HG02763 (cell line): ENCODE measurements at regions not wholly inside any gene's neighbourhood (a gene's known extent, or its start where the extent isn't known, plus 50 kb on each side); places are given as distances from the start of the nearest gene placed in this dataset.
"Not testable (repeated sequence)": the region's sequence is repeated elsewhere in the genome, so short reads cannot be mapped to it uniquely, and the experiment has no call there.

ENCODE experiments used
- ATAC-seq: cut with Tn5 transposase; IDR thresholded peaks from one replicate; pipeline ENCODE4 v1.9.1; 2021; ENCODE audit warnings: mild to moderate bottlenecking, moderate library complexity; ENCODE audit not compliant: unreplicated experiment

GRCh38 chr12:25341877-25342276 is 91.1 kb upstream of the KRAS start:
- ATAC-seq, result not testable (repeated sequence)

GRCh38 chr12:25337916-25338315 is 87.2 kb upstream of the KRAS start:
- no peak for ATAC-seq

DNA sequence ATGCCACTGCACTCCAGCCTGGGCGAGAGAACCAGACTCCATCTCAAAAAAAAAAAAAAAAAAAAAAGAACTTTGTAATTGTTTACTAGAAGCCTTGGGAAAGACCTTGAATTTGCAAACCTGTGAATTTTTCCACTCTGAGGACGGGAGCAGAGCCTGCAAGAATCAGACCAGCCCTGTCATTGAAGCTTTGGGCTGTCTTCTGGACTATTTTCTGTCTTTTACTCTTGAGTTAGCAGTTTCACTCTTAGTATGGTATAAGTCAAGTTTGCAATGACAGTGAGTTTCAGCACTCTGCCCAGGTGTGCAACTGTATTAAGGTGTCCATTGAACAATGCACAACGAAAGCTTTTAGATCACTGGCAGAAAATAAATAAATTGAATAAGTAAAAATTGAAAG is 81.4 kb upstream of the KRAS start:
- peak; percentile 80 for ATAC-seq

- no peak for ATAC-seq
These were observed 77.5 kb upstream of the KRAS start for GRCh38 chr12:25328072-25328712.

DNA sequence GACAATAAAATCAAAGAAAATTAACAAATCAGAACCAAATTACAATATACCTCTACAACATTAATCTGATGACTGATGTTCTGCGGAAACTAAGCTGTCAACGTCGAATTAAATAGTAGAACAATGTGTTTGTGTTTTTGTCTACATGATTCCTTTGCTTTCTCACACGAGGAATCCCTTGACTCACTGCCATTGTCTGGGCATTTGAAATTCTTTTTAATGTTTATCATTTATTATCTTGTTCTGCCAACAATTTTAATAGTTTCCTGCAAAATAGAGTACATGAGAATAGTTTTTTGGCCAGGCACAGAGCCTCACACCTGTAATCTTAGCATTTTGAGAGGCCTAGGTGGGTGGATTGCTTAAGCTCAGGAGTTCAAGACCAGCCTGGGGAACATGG is 76.6 kb upstream of the KRAS start:
- no peak for ATAC-seq

DNA sequence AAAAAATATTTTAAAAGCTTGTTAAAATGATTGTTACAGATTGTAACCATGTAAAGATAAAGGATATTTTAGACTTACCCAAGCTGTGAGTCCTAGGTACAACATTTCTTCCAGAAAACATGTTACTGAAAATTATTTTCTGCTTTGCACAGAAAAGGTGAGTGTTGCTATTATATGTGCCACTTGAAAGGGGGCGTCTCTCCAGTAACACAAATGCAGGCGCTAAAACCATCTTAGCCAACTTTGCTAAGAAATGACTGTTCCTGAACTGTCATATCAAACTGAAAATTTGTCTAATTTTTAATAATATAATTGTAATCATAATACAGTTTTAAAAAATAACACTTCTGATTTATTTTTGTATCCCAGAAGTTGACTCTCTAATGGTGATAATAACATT is 75.6 kb upstream of the KRAS start:
- ATAC-seq, result no peak

DNA sequence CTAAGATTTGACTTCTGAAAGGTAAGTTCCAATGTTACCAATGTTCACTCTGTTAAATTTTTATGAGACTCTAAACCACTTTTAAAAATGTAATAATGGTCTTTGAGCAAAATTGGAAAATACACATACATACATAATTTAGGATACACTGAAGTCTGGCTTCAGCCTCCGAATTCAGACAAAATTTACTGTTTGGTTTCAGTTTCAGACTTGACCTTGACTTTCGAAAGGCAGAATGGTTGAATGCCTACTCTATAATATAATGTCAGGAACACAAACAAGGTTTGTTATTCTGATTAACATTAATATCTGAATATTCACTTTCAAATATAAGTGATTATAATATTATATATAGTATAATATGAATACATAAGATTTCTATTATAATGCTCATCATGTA is 74.1 kb upstream of the KRAS start:
- no peak for ATAC-seq

DNA sequence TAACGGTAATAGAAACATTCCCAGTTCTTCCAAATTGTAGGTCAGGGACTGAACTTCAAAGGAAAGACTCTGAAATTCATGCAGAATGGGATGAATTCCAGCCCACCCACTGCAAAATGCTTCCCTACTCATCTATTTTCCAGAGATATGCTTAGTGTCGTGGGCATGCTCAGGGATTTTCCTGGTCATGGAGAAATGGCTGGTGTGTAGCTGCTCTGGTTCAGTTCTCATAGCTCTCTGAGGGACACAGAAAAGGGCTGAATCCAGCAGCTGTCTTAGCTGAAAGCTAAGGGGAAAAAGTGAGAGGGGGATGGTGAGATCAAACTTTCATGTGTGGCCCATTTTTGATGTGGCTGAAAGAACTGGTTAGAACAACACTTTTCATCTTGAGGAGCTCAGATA is 72.9 kb upstream of the KRAS start:
- ATAC-seq, result no peak

GRCh38 chr12:25322918-25323531 is 72.3 kb upstream of the KRAS start:
- ATAC-seq, result no peak

DNA sequence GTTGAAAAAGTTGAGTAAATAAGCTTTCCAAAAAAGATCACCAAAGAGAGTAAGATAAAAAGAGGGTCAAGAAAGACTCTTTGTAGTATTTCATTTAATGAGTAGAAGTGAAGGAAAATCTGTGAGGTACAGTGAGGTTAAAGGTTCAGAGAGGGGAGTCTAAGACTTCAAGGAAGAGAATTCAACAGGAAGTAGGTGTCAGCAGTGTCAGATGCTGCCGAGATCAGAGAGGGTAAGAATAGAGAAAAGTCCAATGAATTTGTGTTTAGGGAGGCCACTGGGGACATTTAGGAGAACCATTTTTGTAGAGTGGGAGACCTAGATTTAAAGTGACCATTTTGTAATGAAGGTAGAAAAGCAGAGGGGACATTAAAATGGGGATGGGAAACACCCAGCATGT is 71.6 kb upstream of the KRAS start:
- ATAC-seq, result no peak

GRCh38 chr12:25321772-25322171 is 71.0 kb upstream of the KRAS start:
- ATAC-seq, result no peak

GRCh38 chr12:25320123-25321006 is 69.6 kb upstream of the KRAS start:
- ATAC-seq, result peak; percentile 62

GRCh38 chr12:25319233-25319984 is 68.7 kb upstream of the KRAS start:
- ATAC-seq, result no peak

DNA sequence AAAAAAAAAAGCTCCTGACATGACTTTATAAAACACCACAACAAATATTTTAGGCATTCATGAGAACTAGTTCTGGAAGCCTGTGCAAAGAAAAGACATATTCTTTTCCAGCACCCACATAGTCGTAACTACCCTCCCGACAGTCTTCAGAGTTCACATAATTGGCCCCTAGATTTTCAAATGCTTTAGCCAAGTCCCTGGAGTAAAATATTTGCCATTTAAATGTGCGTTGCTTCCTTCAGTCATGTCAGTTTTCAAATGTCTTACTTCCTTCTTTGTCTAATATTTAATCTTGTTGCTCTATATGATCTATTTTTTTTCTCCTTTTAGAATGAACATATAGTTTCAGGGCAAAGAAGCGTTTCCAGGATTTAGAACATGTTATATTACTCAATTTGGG is 66.8 kb upstream of the KRAS start:
- ATAC-seq, result no peak

GRCh38 chr12:25315388-25315787 is 64.7 kb upstream of the KRAS start:
- no peak for ATAC-seq

- ATAC-seq, result not testable (repeated sequence)
These were observed 62.7 kb upstream of the KRAS start for GRCh38 chr12:25313266-25313990.

DNA sequence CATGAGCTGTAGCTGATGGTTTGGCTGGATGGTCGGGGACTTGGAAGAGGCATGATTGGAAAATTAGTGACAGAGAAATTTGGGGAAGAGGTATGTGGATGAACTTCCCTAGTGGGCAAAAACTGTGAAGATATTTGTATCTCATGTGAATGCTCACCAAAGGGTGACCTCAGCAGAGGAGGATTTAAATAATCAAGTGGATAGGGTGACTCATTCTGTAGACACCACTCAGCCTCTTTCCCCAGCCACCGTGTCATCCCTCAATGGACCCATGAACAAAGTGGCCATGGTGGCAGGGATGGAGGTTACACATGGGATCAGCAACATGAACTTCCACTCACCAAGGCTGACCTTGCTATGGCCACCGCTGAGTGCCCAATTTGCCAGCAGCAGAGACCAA is 60.8 kb upstream of the KRAS start:
- ATAC-seq, result no peak

DNA sequence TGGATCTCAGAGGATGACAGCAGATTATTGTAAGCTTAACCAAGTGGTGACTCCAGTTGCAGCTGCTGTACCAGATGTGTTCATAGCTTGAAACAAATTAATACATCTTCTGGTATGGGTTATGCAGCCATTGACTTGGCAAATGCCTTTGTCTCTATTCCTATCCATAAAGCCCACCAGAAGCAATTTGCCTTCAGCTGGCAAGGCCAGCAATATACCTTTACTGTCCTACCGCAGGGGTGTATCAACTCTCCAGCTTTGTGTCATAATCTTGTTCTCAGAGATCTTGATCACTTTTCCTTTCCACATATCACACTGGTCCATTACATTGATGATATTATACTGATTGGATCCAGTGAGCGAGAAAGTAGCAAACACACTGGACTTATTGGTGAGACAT is 59.3 kb upstream of the KRAS start:
- ATAC-seq, result not testable (repeated sequence)

GRCh38 chr12:25308756-25309155 is 58.0 kb upstream of the KRAS start:
- no peak for ATAC-seq

- no peak for ATAC-seq
These were observed 57.1 kb upstream of the KRAS start for GRCh38 chr12:25307818-25308217.

DNA sequence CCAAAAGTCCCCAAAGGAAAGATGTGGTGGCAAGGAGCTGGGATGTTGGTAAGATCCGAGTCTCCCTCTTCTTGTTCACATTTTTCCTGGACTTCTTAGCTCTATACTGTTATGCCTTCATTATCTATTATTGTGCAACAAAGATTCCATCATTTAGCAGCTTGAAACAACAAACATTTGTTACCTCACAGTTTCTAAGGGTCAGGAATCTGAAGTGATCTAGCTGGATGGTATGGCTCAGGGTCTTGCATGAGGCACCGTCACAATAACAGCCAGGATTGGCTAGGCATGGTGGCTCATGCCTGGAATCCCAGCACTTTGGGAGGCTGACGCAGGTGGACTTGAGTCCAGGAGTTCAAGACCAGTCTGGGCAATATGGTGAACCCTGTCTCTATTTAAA is 51.1 kb upstream of the KRAS start:
- no peak for ATAC-seq
